BE2C (cell line): ENCODE measurements at regions not wholly inside any gene's neighbourhood (a gene's known extent, or its start where the extent isn't known, plus 50 kb on each side); places are given as distances from the start of the nearest gene placed in this dataset.

Experiments
- DNase-seq: peaks from one replicate; pipeline ENCODE4 v3.0.0-alpha.2; 2020
- H3K27me3 ChIP-seq: fragments of 250-450 bp; sonication (Bioruptor Pico); 2 replicates; pipeline ENCODE4 v1.5.1; 2020; ENCODE audit warnings: mild to moderate bottlenecking
- H3K36me3 ChIP-seq: fragments of 250-450 bp; sonication (Bioruptor Pico); 2 replicates; pipeline ENCODE4 v1.5.1; 2020; ENCODE audit warnings: mild to moderate bottlenecking
- H3K4me1 ChIP-seq: fragments of 250-450 bp; sonication (Bioruptor Pico); 2 replicates; pipeline ENCODE4 v1.5.1; 2020
- H3K4me3 ChIP-seq: 2 replicates; pipeline ENCODE4 v1.5.1; 2011; ENCODE audit warnings: low read depth, low read length
- H3K9me3 ChIP-seq: fragments of 250-450 bp; sonication (Bioruptor Pico); 2 replicates; pipeline ENCODE4 v1.5.1; 2020
- TF ChIP-seq, protein P1 (sequence below): IDR thresholded peaks from 2 replicates; pipeline ENCODE4 v1.5.1; 2012; ENCODE audit warnings: mild to moderate bottlenecking, low read depth, low read length

DNA sequence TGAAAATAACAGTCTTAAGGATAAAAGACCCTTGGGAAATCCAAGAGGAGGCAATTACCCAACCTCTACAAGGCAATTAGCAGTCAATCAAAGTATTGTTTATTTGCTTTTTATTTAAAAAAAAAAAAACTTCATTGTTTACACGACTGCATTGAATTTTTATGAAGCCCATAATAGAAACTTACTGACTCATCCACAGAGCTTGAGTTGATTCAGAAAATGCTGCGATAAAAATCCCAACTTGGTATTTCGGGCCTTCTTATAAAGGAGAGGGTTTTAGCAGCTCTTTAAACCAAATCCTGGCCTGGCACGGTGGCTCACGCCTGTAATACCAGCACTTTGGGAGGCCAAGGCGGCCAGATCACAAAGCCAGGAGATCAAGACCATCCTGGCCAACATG is 69.2 kb upstream of the PALS2 start:
- DNase-seq = no peak
- no peak overlapping the region for H3K4me3 ChIP-seq
- TF ChIP-seq, protein P1, sequence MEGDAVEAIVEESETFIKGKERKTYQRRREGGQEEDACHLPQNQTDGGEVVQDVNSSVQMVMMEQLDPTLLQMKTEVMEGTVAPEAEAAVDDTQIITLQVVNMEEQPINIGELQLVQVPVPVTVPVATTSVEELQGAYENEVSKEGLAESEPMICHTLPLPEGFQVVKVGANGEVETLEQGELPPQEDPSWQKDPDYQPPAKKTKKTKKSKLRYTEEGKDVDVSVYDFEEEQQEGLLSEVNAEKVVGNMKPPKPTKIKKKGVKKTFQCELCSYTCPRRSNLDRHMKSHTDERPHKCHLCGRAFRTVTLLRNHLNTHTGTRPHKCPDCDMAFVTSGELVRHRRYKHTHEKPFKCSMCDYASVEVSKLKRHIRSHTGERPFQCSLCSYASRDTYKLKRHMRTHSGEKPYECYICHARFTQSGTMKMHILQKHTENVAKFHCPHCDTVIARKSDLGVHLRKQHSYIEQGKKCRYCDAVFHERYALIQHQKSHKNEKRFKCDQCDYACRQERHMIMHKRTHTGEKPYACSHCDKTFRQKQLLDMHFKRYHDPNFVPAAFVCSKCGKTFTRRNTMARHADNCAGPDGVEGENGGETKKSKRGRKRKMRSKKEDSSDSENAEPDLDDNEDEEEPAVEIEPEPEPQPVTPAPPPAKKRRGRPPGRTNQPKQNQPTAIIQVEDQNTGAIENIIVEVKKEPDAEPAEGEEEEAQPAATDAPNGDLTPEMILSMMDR = no peak
- no peaks in the 10 kb centered on the region for H3K9me3 ChIP-seq
- no peaks in the 10 kb centered on the region for H3K36me3 ChIP-seq
- no peaks in the 10 kb centered on the region; the same call in 1 of the 2 replicates for H3K27me3 ChIP-seq
- no peaks in the 10 kb centered on the region for H3K4me1 ChIP-seq

- H3K4me3 ChIP-seq = no peak overlapping the region
- no peaks in the 10 kb centered on the region for H3K36me3 ChIP-seq
- DNase-seq = no peak
- H3K9me3 ChIP-seq = no peaks in the 10 kb centered on the region
- H3K27me3 ChIP-seq = no peaks in the 10 kb centered on the region
- TF ChIP-seq, protein P1 = no peak
- H3K4me1 ChIP-seq = no peaks in the 10 kb centered on the region
These were observed 68.4 kb upstream of the PALS2 start for GRCh38 chr7:24504836-24505235.

- TF ChIP-seq, protein P1 = no peak
- DNase-seq = no peak
- H3K4me1 ChIP-seq = no peaks in the 10 kb centered on the region
- no peaks in the 10 kb centered on the region for H3K36me3 ChIP-seq
- no peaks in the 10 kb centered on the region for H3K27me3 ChIP-seq
- H3K9me3 ChIP-seq = no peaks in the 10 kb centered on the region
- no peak overlapping the region for H3K4me3 ChIP-seq
These were observed 67.3 kb upstream of the PALS2 start for GRCh38 chr7:24505968-24506367.

GRCh38 chr7:24508316-24508715 is 64.9 kb upstream of the PALS2 start:
- TF ChIP-seq, protein P1 = no peak
- H3K4me3 ChIP-seq = no peak overlapping the region
- H3K27me3 ChIP-seq = no peaks in the 10 kb centered on the region
- no peaks in the 10 kb centered on the region for H3K9me3 ChIP-seq
- H3K4me1 ChIP-seq = no peaks in the 10 kb centered on the region
- no peak for DNase-seq
- no peaks in the 10 kb centered on the region for H3K36me3 ChIP-seq

DNA sequence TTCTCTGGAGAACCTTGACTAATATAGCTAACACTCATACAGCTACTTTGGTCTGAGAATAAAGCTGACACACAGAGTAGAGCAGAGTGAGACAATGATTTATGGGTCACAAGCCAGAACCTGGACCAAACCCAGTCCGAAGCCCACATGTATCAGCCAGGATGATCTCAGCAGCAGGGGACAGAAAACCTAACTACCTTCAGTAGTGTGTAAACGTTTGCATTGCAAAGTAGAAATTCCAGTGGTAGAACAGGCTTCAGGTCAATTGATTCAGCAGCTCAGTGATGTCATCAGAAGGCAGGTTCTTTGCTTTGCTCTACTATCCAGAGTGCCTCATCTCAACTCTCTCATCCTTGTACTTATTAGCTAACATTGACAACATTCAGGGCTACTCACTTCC is 62.5 kb upstream of the PALS2 start:
- no peak overlapping the region for H3K4me3 ChIP-seq
- H3K36me3 ChIP-seq = no peaks in the 10 kb centered on the region
- TF ChIP-seq, protein P1 = no peak
- H3K27me3 ChIP-seq = 0 out of 2 replicates have a peak, but pooled peaks cover 3% of the 10 kb centered on the region
- no peaks in the 10 kb centered on the region for H3K9me3 ChIP-seq
- no peaks in the 10 kb centered on the region for H3K4me1 ChIP-seq
- no peak for DNase-seq

- H3K27me3 ChIP-seq = 0 out of 2 replicates have a peak, but pooled peaks cover 9% of the 10 kb centered on the region
- H3K4me3 ChIP-seq = no peak overlapping the region
- no peak for DNase-seq
- H3K36me3 ChIP-seq = no peaks in the 10 kb centered on the region
- TF ChIP-seq, protein P1 = no peak
- H3K4me1 ChIP-seq = no peaks in the 10 kb centered on the region
- no peaks in the 10 kb centered on the region for H3K9me3 ChIP-seq
These were observed 56.1 kb upstream of the PALS2 start for GRCh38 chr7:24517166-24517565.
